Aorta (tissue), 5 donors: ENCODE measurements at regions not wholly inside any gene's neighbourhood (a gene's known extent, or its start where the extent isn't known, plus 50 kb on each side); places are given as distances from the start of the nearest gene placed in this dataset.
"Not testable (repeated sequence)": the region's sequence is repeated elsewhere in the genome, so short reads cannot be mapped to it uniquely, and the experiment has no call there.

Experiments used
- ATAC-seq: fragments of 200-7000 bp; cut with Tn5 transposase; one replicate; pipeline ENCODE4 v1.9.1; 2022; ENCODE audit warnings: moderate library complexity; ENCODE audit not compliant: low FRiP score
- DNase-seq, 2 donors: peaks; one replicate each; pipeline ENCODE4 v3.0.0-alpha.2; 2020
- H3K27ac ChIP-seq, 2 donors: one replicate each; pipeline ENCODE4 v1.5.1; 2013; ENCODE audit warnings: low read length in 2 of 2, mild to moderate bottlenecking in 2 of 2, moderate library complexity in 2 of 2, control low read depth in 1 of 2, inconsistent platforms in 1 of 2, low read depth in 1 of 2
- H3K27me3 ChIP-seq, 2 donors: one replicate each; pipeline ENCODE4 v1.6.1; 2013; ENCODE audit warnings: control low read depth in 1 of 2, low read length in 1 of 2, mild to moderate bottlenecking in 1 of 2, moderate library complexity in 1 of 2; ENCODE audit not compliant: insufficient read depth in 2 of 2, control insufficient read depth in 1 of 2
- H3K36me3 ChIP-seq, 2 donors: one replicate each; pipeline ENCODE4 v1.6.1; 2013; ENCODE audit warnings: control low read depth in 1 of 2, low read length in 1 of 2, mild to moderate bottlenecking in 1 of 2; ENCODE audit not compliant: insufficient read depth in 2 of 2, control insufficient read depth in 1 of 2
- H3K4me1 ChIP-seq, 2 donors: one replicate each; pipeline ENCODE4 v1.6.1; 2013; ENCODE audit warnings: low read length in 2 of 2, control low read depth in 1 of 2, mild to moderate bottlenecking in 1 of 2, moderate library complexity in 1 of 2; ENCODE audit not compliant: insufficient read depth in 2 of 2, control insufficient read depth in 1 of 2
- H3K4me3 ChIP-seq, 2 donors: one replicate each; pipeline ENCODE4 v1.5.1; 2013; ENCODE audit warnings: low read length in 2 of 2, control low read depth in 1 of 2, mild to moderate bottlenecking in 1 of 2
- H3K9me3 ChIP-seq: one replicate; pipeline ENCODE4 v1.6.1; 2013; ENCODE audit warnings: mild to moderate bottlenecking, low read length; ENCODE audit not compliant: control insufficient read depth
- WGBS, 2 donors: extraction: QIAGEN DNeasy Blood & Tissue Kit; methylation state at CpG; one replicate each; pipeline ENCODE4 v1.1.7; 2013; 5-methylcytosine and 5-hydroxymethylcytosine counted together
- intact Hi-C, 2 donors: fragments of 100-400 bp; cut with DNase I; formaldehyde crosslinking; loops; one replicate each; pipeline versions ENCODE4 v1.14.2 to v1.15.0; 2022
- donor health status: healthy with polysubstance abuse.
- donor health status: Bipolar disorder and iron deficiency.
- donor health status: DM: no; HTN: no; CAD: no.
- donor health status: DM: no; HTN: no; CAD: no.
- donor health status: DM: yes; HTN: yes; CAD: no.

DNA sequence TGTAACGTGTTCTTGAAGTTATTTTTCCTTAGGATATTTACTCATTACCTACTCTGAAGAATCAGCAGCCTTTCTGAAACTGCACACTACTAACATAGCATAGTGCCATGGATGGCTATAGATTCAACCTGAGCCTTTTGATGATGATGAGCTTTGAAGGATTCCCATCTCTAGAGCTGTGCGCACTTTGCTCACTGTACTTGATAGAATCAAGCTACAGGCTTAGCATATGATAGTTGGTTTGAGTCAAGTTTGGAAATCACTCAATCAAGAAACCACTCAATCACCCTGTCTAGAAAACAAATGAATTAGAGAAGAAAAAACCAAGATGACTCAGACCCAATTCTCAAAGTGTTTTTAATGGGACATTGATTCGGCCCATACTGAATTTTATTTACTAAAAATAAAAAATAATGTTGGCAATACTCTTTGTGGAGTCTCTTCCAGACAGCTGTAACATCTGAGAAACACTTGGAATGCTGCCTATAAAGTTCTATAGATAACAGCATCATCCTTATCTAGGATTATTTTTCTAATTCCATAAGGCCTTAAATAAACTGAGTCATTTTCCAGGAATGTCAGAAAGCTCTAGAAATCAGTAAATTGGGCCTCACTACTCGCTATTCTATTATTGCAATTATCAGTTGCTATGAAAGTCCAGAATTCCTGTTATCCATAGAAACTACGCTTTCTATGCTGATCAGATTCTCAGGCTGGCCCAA lies 259.0 kb upstream of the ERBB4 start:
- no peak overlapping the region for H3K27ac ChIP-seq
- no peak overlapping the region for H3K4me3 ChIP-seq
- intact Hi-C loops, result no loop called here
- no peaks in the 10 kb centered on the region for H3K4me1 ChIP-seq
- ATAC-seq, result no peak
- DNase-seq, result no peak
- no peaks in the 10 kb centered on the region for H3K36me3 ChIP-seq
- 50 to 51% methylated on average over 5 of the region's 5 CpGs for WGBS, 2 donors
- no peaks in the 10 kb centered on the region for H3K27me3 ChIP-seq
- no peaks in the 10 kb centered on the region for H3K9me3 ChIP-seq

GRCh38 chr2:212794471-212794870 lies 255.9 kb upstream of the ERBB4 start:
- no peak for ATAC-seq
- Histone ChIP-seq H3K9me3 (no peaks in the 10 kb centered on the region), H3K4me3 (no peak overlapping the region), H3K27me3 (no peaks in the 10 kb centered on the region), H3K27ac (no peak overlapping the region), H3K4me1 (no peaks in the 10 kb centered on the region), H3K36me3 (no peaks in the 10 kb centered on the region)
- intact Hi-C loops, result no loop called here
- DNase-seq, result no peak

DNA sequence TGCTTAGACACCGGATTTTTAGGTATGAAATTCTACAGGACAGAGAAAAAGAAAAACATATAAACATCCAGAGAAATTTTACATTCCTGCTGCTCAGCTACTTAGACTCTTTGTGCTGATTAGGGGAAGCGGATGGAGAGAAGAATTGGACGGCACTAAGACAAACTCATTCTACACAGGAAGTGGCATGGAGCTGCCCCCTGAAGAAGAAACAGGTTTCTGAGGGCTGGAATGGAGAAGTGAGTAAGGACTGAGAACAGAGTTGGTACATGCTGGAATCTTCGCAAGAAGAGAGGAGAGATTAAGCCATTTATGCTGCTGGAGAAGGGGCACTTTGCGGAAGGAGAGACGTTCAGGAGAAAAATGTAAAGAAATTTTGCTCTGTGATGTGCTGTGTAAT lies 253.0 kb upstream of the ERBB4 start:
- no peak for ATAC-seq
- H3K9me3 ChIP-seq, result no peaks in the 10 kb centered on the region
- no peaks in the 10 kb centered on the region for H3K36me3 ChIP-seq
- WGBS, 2 donors, result 70% methylated on average over 6 of the region's 6 CpGs
- H3K27ac ChIP-seq, result no peak overlapping the region
- intact Hi-C loops, result no loop called here
- no peaks in the 10 kb centered on the region for H3K4me1 ChIP-seq
- no peaks in the 10 kb centered on the region for H3K27me3 ChIP-seq
- H3K4me3 ChIP-seq, result no peak overlapping the region
- DNase-seq, result no peak

- H3K36me3 ChIP-seq, intact Hi-C loops, H3K4me1 ChIP-seq, H3K9me3 ChIP-seq, ATAC-seq, H3K4me3 ChIP-seq, DNase-seq, H3K27ac ChIP-seq, H3K27me3 ChIP-seq: not testable (repeated sequence)
- 88 to 93% methylated on average over 5 of the region's 5 CpGs for WGBS, 2 donors
These were observed 247.5 kb upstream of the ERBB4 start for GRCh38 chr2:212786088-212786487.

DNA sequence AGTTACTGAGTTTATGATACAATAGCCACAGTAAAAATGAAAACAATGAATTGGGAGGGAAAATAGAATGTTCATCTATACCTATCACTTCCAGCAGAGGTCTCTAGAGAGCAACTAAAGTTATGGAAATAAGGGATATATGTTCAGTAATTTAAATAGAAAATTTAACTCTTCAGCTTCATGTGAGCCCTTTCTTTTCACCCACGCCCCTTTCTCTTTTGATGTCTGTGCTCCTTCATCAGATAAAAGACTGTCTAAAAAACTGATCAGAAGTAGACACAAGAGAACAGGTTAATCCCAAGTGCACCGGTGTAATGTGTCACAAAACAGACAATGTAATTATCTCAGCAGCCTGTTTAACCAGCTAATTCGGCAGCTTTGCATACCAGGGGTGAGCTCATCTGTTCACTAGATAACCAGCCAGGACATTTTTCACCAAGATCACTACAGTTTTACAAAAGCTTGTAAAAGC lies 238.5 kb upstream of the ERBB4 start:
- 11 to 15% methylated on average over 3 of the region's 3 CpGs for WGBS, 2 donors
- ATAC-seq (no peak), DNase-seq (no peak)
- Histone ChIP-seq H3K4me3 (no peak overlapping the region), H3K9me3 (no peaks in the 10 kb centered on the region), H3K36me3 (no peaks in the 10 kb centered on the region), H3K4me1 (no peaks in the 10 kb centered on the region), H3K27me3 (no peaks in the 10 kb centered on the region), H3K27ac (no peak overlapping the region)
- intact Hi-C loops, result loop anchor here (2.0 kb wide), 2 partner anchors 376 to 378 kb away; no protein-coding TSS in a partner anchor

- ATAC-seq (no peak), DNase-seq (no peak)
- Histone ChIP-seq H3K4me3 (no peak overlapping the region), H3K27ac (no peak overlapping the region), H3K4me1 (no peaks in the 10 kb centered on the region), H3K36me3 (no peaks in the 10 kb centered on the region), H3K9me3 (no peaks in the 10 kb centered on the region), H3K27me3 (no peaks in the 10 kb centered on the region)
- intact Hi-C loops, result no loop called here
- WGBS, 2 donors, result 88 to 94% methylated on average over 1 of the region's 1 CpG
These were observed 235.3 kb upstream of the ERBB4 start for GRCh38 chr2:212773808-212774339.

- H3K27ac ChIP-seq, result no peak overlapping the region
- ATAC-seq (no peak), DNase-seq (no peak)
- H3K36me3 ChIP-seq, result no peaks in the 10 kb centered on the region
- no peaks in the 10 kb centered on the region for H3K4me1 ChIP-seq
- no peak overlapping the region for H3K4me3 ChIP-seq
- no peaks in the 10 kb centered on the region for H3K27me3 ChIP-seq
- WGBS, 2 donors, result 34 to 65% methylated on average over 3 of the region's 3 CpGs
- intact Hi-C loops, result no loop called here
- H3K9me3 ChIP-seq, result no peaks in the 10 kb centered on the region
These were observed 231.6 kb upstream of the ERBB4 start for GRCh38 chr2:212770240-212770639.

- intact Hi-C loops, result no loop called here
- no peaks in the 10 kb centered on the region for H3K27me3 ChIP-seq
- WGBS, 2 donors, result 43 to 49% methylated on average over 4 of the region's 4 CpGs
- no peaks in the 10 kb centered on the region for H3K36me3 ChIP-seq
- H3K4me3 ChIP-seq, result no peak overlapping the region
- no peak for ATAC-seq
- H3K27ac ChIP-seq, result no peak overlapping the region
- no peaks in the 10 kb centered on the region for H3K4me1 ChIP-seq
- no peak for DNase-seq
- H3K9me3 ChIP-seq, result no peaks in the 10 kb centered on the region
These were observed 228.3 kb upstream of the ERBB4 start for GRCh38 chr2:212766921-212767320.

- Histone ChIP-seq H3K36me3 (no peaks in the 10 kb centered on the region), H3K27me3 (no peaks in the 10 kb centered on the region), H3K9me3 (peaks cover 1% of the 10 kb centered on the region), H3K4me1 (no peaks in the 10 kb centered on the region), H3K27ac (no peak overlapping the region), H3K4me3 (no peak overlapping the region)
- DNase-seq (no peak), ATAC-seq (no peak)
- 47 to 58% methylated on average over 2 of the region's 2 CpGs for WGBS, 2 donors
- intact Hi-C loops, result no loop called here
These were observed 214.2 kb upstream of the ERBB4 start for GRCh38 chr2:212752730-212753351.
